C4-2B (cell line): ENCODE measurements at regions not wholly inside any gene's neighbourhood (a gene's known extent, or its start where the extent isn't known, plus 50 kb on each side); places are given as distances from the start of the nearest gene placed in this dataset.

Experiments used
- H3K27ac ChIP-seq: fragments of 450-650 bp; 2 replicates; pipeline ENCODE4 v1.5.1; 2017
- ZFX ChIP-seq: fragments of 450-650 bp; IDR thresholded peaks from 2 replicates; pipeline ENCODE4 v1.6.1; 2017
- TF ChIP-seq, protein P1 (sequence below): fragments of 450-650 bp; conservative IDR thresholded peaks from 2 replicates; pipeline ENCODE4 v1.5.1; 2017; ENCODE audit warnings: mild to moderate bottlenecking

DNA sequence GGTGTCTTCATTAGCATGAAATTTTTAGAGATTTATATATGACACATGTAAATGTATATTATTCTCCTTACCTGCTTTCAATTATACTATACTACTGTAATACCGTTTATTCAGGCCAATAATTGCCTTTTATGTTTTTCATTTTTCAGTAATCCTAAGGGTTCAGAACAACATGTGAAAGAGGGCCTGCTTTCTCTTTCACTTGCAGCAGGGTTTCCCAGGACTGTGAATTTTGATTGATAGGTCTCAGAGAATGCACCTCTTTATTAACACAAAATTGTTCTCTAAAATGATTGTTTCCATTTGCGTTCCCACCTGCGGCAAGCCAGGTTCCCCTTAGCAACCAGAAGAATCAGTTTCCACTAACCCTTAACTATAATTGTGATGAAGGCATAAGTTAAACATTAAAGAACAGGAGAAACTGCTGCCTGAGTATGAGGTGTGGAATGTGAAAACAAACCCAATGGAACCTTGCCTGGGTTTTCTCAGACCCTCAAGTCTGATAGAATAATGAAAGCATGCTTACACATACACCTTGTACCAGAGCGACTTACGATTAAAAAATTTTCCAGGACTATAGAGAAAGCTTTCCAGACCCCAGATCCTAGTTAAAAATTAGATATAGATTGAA, 1591.2 kb upstream of the LRRTM1 start:
- TF ChIP-seq, protein P1, sequence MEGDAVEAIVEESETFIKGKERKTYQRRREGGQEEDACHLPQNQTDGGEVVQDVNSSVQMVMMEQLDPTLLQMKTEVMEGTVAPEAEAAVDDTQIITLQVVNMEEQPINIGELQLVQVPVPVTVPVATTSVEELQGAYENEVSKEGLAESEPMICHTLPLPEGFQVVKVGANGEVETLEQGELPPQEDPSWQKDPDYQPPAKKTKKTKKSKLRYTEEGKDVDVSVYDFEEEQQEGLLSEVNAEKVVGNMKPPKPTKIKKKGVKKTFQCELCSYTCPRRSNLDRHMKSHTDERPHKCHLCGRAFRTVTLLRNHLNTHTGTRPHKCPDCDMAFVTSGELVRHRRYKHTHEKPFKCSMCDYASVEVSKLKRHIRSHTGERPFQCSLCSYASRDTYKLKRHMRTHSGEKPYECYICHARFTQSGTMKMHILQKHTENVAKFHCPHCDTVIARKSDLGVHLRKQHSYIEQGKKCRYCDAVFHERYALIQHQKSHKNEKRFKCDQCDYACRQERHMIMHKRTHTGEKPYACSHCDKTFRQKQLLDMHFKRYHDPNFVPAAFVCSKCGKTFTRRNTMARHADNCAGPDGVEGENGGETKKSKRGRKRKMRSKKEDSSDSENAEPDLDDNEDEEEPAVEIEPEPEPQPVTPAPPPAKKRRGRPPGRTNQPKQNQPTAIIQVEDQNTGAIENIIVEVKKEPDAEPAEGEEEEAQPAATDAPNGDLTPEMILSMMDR, result no peak
- TF ChIP-seq ZFX, result no peak
- no peak overlapping the region for H3K27ac ChIP-seq

DNA sequence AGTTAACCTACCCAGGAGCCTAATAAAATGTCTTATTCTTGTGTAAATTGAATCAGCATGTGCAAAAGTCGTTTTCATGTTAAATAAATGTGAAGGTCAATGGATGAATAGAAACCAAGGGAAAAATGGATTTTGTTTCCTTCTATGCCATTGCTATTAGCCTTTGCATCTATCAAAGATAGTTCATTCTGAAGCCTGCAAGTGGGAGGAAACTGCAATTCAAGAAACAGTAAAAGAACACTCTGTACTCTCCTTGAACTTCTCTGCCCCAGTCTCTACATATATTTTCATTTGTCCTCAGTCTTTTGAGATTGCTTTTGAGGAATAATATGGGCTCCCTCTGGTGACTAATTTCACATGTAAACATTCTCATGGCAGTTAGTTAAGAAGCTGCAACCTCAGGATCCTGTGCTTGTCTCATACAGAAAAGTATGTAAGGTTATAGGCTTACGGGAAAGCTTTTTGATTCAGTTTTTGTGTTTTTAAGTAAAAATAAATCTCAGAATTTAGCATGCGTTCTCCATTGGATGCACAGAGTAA, 1590.0 kb upstream of the LRRTM1 start:
- TF ChIP-seq, protein P1, result peak; percentile 45
- TF ChIP-seq ZFX, result no peak

DNA sequence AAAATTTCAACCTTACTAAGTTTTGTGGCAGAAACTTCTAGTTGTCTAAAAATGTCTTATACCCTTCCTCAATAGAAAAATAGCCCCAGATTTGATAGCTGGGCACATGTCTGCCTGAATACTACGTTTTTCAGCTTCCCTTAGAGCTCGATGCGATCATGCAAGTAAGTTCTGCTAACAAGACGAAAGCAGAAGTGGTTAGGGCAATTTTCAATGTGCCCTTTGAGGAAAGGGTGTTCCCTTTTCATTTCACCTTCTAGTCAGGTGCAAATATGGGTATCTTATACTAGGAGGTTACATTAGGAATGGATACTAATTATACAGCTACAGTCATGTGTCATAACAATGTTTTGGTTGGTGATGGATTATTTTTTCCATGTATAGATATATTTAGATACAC, 1572.1 kb upstream of the LRRTM1 start:
- H3K27ac ChIP-seq, result no peak overlapping the region
- no peak for TF ChIP-seq ZFX
- TF ChIP-seq, protein P1, result no peak

More for the DNA sequence above, 1590.0 kb upstream of the LRRTM1 start:
- no peak overlapping the region for H3K27ac ChIP-seq

DNA sequence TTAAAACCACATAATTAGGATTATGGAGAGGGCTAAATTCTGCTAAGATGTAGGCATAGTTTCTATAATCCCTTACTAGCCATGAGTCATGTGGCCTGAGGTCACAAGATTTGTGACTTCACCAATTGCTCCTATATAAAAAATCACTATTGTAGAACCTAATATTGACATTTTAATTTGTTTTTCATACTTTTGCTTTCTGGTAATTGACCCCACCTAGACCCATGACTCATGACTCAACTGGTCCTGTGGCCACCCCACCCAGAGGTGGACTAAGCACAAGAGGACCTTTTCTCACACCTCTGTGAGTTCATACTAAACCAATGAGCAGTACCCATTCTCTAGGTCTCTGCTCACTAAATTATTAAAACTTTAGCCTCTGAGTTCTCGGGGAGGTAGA, 1567.5 kb upstream of the LRRTM1 start:
- TF ChIP-seq, protein P1, result no peak
- no peak for TF ChIP-seq ZFX
- H3K27ac ChIP-seq, result no peak overlapping the region

DNA sequence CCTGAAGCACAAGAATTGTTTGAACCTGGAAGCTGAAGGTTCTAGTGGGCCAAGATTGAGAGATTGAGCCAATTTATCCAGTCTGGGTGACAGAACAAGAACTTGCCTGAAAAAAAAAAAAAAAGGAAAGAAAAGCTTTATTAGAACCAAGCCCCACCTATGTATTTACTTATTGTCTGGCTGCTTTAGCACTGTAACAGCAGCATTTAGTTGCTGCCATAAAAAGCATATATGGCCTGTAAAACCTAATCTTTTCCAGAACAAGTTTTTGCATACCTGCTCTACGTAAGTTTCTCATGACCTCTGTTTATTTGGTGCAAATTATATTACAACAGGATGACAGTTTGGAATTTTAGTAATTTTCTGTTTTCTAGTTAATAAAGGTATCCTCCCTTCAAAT, 1565.6 kb upstream of the LRRTM1 start:
- H3K27ac ChIP-seq, result no peak overlapping the region
- no peak for TF ChIP-seq ZFX
- TF ChIP-seq, protein P1, result no peak

DNA sequence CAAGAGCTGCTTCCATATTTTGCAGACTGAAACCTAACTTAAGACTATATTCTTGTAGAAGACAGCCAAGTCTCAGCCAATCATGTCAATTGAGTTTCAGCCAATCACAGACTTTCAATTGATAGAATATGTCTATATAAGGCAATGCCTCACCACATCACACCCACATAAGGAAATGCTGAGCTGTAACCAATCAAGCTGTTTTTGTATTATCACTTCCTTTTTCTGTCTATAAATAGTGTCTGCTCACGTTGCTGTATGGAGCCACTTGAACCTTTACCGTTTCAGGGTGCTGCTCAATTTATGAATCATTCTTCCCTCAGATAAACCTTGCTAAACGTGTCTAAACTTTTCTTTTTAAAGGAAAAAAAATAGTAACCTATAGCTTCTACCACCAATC, 1554.4 kb upstream of the LRRTM1 start:
- TF ChIP-seq, protein P1, result no peak
- TF ChIP-seq ZFX, result no peak
- no peak overlapping the region for H3K27ac ChIP-seq

DNA sequence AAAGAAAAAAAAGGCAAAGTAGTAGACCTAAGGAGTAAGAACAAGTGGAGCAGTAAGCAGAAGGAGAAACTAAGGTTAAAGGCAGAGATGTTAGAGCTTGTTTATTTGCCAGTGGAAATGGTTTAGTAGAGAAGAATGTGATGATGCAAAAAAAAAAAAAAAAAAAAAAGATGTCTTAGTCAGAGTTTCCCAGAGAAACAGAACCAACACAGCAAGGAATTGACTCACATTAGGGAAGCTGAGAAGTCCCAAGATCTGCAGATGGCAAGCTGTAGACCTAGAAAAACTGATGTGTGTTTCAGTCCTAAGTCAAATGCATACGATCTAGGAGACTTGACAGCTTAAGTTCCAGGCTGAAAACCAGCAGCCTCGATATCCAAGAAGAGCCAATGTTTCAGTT, 1548.8 kb upstream of the LRRTM1 start:
- no peak overlapping the region for H3K27ac ChIP-seq
- no peak for TF ChIP-seq ZFX
- TF ChIP-seq, protein P1, result no peak
